ENCODE measurements at regions not wholly inside any gene's neighbourhood (a gene's known extent, or its start where the extent isn't known, plus 50 kb on each side); places are given as distances from the start of the nearest gene placed in this dataset.
"Not testable (repeated sequence)": the region's sequence is repeated elsewhere in the genome, so short reads cannot be mapped to it uniquely, and the experiment has no call there.

DNA sequence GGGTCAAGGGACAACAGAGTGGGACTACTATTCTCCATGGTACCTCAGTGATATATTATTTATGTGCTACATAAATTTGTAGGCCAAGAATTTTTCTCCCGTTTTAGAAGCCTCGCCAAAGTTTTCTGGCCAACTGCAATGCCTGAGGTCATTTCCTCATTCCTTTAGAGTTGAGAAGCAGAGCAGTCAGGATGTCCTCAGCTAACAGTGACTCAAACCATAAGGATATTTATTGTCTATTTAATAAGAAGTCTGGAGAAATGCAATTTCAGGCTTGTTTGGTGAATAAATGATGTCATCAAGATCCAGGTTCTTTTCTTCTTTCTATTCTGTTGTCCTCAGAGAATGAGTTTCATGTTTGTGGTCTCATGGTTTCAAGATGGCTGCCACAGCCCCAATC is 91.0 kb downstream of the ADCYAP1 start:
- DNase-seq (ENCODE audit: low read depth in 2 of 3, low spot score in 2 of 3): no peak

- no peak for DNase-seq (ENCODE audit: low read depth in 2 of 3, low spot score in 2 of 3)
Observed at GRCh38 chr18:997499-997898, 92.8 kb downstream of the ADCYAP1 start.

GRCh38 chr18:998936-999335 is 94.3 kb downstream of the ADCYAP1 start:
- no peak for DNase-seq (ENCODE audit: low read depth in 2 of 3, low spot score in 2 of 3)

- DNase-seq (ENCODE audit: low read depth in 2 of 3, low spot score in 2 of 3): no peak
Observed at GRCh38 chr18:1002653-1003178, 98.0 kb downstream of the ADCYAP1 start.

DNA sequence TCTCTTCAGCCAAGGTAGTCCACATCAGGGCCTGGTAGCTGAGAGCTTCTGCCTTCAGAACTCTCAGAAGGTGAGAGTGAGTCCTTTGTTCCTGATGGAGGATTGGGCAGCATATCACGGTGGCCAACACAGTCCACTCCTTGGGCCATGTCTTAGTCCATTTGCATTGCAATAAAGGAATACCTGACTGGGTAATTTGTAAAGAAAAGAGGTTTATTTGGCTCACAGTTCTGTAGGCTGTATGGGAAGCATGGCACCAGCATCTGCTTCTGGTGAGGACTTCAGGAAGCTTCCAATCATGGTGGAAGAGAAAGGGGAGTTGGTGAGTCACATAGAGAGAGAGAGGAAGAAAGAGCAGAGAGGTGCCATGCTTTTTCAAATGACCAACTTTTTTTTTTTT is 98.8 kb downstream of the ADCYAP1 start:
- DNase-seq (ENCODE audit: low read depth in 2 of 3, low spot score in 2 of 3): no peak

DNA sequence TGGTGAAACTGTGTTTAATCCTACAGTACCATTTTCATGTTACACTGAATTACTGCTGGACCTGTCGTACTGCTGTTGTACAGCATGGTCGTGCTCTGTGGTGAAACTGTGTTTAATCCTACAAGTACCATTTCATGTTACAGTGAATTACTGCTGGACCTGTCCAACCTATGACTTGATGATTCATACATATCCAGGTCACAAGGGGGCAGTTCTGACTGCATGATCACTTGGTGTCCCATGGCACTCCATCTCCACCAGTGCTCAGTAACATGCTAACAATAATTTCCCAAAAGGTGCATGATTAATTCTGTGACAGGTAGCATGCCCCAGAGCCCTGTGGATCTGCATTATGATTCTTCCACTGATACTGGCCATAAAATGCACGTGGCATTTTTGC is 101.6 kb downstream of the ADCYAP1 start:
- DNase-seq (ENCODE audit: low read depth in 2 of 3, low spot score in 2 of 3): no peak

GRCh38 chr18:1006965-1007364 is 102.3 kb downstream of the ADCYAP1 start:
- no peak for DNase-seq (ENCODE audit: low read depth in 2 of 3, low spot score in 2 of 3)

DNA sequence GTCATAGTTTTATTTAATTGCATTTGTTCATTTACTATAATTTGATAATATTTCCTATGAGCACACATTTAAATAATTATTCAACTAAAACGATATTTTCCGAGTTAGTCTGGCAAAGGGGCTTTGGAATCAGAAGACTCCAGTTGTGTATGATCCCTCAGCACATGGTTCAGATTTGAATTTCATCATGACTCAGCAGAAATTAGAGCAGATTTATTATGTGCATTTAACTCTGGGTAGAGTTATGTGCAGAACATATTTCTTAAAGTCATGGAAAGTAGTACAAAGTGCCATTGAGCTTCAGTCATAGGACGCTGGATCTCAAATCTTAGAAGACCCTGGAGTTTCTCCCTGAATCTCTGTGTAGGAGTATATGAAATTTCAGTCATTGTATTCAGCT is 106.7 kb downstream of the ADCYAP1 start:
- DNase-seq (ENCODE audit: low read depth in 2 of 3, low spot score in 2 of 3): no peak

DNA sequence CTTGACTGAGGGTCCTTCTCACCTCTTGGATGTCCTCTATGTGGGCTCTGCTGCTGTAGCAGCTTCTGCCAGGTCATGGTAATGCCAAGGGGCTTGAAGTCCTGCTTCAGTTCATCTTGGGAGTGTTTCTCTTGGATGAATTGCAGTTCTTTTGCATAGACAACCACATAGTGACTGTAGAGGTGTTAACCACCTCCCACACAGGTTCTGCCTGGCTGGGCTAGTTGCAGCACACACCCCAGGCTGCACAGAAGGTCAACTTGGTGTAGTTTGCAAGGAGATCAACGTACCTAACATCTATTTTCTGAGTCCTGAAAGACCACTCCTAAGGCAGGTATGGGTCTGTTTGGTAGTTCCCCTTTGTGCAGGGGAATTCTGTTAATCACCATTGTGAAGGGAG is 108.1 kb downstream of the ADCYAP1 start:
- DNase-seq (ENCODE audit: low read depth in 2 of 3, low spot score in 2 of 3): no peak

- DNase-seq (ENCODE audit: low read depth in 2 of 3, low spot score in 2 of 3): no peak
Observed at GRCh38 chr18:1013951-1014350, 109.3 kb downstream of the ADCYAP1 start.

DNA sequence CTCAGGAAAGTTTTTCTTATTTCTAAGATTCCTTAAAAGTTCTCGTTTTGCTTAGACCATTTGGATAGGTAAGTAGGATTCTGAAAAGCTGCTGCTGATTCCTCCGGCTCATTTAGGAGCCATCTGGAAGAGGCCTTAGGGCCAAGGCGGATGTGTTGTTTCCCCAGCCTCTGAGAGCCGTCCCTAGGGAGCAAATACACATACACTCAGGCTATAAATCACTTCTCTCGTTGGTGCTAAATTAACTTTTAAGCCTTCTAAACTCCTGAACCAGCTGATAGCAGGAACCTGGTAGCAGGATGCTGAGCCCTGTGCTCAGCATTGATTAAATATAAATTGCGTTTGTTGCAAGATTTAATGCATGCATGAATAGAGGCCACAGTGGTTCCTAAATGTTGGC is 109.8 kb downstream of the ADCYAP1 start:
- DNase-seq (ENCODE audit: low read depth in 2 of 3, low spot score in 2 of 3): no peak

DNA sequence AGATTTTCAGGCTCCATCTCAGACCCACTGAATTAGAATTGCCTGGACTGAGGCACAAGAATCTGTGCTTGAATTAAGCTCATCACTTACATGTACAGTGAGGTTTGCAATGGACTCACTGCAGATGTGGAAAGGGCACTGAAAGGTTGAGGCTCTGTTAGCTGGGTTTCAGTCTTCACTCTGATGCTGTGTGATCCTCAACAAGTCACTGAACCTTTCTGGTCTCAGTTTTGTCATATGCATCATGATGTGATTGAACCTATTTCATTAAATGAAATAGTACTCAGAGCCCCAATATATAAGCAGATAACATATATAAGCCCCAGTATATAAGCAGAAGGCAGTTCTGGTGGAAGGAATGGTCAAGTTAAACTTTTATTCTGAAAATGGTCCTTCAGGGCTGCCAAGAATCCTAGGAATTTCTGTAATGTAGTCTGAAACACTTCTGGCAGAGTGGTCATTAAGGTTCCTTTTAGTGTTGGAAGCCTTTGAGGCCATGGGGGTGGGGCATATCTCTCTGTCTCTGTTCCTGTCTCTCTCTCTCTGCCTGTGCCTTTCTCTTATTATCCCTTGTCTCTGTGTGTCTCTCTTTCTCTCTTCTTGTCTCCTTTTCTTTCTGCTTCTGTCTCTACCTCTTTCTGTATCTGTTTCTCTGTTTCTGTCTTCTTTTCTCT is 110.4 kb downstream of the ADCYAP1 start:
- DNase-seq (ENCODE audit: low read depth in 2 of 3, low spot score in 2 of 3): no peak

DNA sequence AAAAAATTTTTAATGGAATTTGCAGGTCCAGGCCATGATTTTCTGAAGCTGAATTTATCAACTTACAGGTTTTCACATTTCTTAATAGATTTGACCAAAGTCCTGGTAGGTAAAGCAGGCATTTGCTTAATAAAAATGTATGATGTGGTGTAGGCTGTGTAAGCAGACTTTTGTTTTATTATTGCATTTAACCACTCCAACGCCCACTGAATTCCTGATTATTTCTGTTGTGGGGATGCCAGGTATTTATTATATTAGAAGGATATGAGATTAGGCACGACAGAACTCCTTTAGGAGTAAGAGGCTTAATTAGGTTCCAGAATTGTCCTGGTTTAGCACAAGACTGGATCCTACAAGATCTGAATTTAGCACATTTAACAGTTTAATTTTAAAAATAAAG is 111.1 kb downstream of the ADCYAP1 start:
- no peak for DNase-seq (ENCODE audit: low read depth in 2 of 3, low spot score in 2 of 3)

DNA sequence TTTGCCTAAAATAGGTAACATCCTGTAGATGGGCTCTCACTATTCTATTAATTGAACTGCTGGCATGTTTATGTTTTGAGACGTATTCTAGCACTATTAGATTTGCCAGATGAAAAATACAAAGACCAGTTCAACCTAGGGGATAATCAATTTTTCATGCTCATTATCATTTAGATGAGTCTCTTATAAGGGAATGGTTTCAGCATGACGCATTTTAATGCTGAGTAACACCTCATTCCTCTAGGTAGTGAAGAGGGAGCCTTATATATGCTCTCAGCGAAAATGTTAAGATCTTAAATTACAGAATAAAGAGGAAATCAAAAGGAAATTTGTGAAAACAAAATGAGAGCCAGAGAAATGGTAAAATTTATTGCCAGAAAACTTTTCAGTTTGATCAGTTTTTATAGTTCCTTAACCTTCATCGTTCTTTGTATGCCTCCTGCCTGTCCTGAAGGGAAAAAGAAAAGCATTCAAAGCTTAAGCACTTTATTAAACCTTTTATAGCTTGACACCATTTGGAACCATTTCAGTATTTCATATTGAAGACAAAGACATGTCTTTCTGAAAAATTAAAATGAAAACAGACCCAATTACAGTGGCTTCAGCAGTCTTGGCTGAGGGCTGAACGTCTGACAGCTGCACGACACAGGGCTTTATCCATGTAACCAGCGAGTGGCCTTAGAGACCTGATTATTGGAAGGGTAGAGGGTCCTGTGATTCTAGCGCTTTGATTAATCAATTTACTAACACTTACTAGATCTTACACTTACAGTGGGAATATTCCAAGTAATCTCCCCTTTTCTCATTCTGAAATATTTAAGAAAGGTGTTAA is 112.8 kb downstream of the ADCYAP1 start:
- no peak for DNase-seq (ENCODE audit: low read depth in 2 of 3, low spot score in 2 of 3)

- DNase-seq (ENCODE audit: low read depth in 2 of 3, low spot score in 2 of 3): no peak
Observed at GRCh38 chr18:1018181-1018681, 113.6 kb downstream of the ADCYAP1 start.

GRCh38 chr18:1019191-1019590 is 114.5 kb downstream of the ADCYAP1 start:
- DNase-seq (ENCODE audit: low read depth in 2 of 3, low spot score in 2 of 3): no peak

DNA sequence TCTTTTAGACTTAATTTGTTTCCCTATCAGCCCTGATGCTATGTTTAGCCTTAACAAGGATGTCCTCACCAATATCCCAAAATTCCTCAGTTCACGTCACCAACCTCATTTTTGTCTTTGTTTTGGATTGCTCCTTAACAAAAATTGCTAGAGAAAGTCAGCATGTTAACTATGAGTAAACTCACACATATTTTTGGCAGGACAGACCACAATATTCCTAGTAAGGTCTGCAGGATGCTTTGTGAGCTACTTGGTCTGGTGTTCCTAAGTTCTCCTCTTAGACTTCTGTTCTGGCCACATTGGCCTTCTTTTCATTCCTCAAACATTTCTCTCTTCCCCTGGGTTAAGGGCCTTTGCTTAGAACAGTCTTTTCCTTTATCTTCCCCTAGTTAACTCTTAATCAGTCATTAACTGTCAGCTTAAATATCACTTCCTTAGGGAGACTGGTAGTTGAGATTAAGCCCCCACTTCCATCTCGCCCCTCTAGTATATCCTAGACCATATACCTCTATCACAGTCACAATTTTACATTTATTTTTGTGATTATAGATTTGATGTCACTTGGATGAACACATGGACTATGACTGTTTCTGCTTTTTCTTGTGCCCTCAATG is 116.2 kb downstream of the ADCYAP1 start:
- no peak for DNase-seq (ENCODE audit: low read depth in 2 of 3, low spot score in 2 of 3)

- DNase-seq (ENCODE audit: low read depth in 2 of 3, low spot score in 2 of 3): no peak
Observed at GRCh38 chr18:1026930-1027329, 122.3 kb downstream of the ADCYAP1 start.

DNA sequence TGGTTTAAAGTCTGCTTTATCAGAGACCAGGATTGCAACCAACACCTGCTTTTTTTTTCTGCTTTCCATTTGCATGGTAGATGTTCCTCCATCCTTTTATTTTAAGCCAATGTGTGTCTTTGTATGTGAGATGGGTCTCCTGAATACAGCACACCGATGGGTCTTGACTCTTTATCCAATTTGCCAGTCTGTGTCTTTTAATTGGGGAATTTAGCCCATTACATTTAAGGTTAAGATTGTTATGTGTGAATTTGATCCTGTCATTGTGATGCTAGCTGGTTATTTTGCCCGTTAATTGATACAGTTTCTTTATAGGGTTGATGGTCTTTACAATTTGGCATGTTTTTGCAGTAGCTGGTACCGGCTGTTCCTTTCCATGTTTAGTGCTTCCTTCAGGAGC is 128.4 kb downstream of the ADCYAP1 start:
- not testable (repeated sequence) for DNase-seq (ENCODE audit: low read depth in 2 of 3, low spot score in 2 of 3)

DNA sequence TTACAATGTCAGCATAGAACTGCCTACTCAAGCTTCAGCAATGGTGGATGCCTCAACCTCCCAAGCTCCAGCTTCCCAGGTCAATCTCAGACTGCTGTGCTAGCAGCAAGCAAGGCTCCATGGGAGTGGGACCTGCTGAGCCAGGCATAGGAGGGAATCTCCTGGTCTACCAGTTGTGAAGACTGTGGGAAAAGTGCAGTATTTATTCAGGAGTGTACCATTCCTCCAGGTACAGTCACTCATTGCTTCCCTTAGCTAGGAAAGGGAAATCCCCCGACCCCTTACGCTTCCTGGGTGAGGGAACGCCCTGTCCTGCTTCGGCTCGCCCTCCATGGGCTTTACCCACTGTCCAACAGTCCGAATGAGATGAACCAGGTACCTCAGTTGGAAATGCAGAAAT is 130.3 kb downstream of the ADCYAP1 start:
- no peak for DNase-seq (ENCODE audit: low read depth in 2 of 3, low spot score in 2 of 3)

DNA sequence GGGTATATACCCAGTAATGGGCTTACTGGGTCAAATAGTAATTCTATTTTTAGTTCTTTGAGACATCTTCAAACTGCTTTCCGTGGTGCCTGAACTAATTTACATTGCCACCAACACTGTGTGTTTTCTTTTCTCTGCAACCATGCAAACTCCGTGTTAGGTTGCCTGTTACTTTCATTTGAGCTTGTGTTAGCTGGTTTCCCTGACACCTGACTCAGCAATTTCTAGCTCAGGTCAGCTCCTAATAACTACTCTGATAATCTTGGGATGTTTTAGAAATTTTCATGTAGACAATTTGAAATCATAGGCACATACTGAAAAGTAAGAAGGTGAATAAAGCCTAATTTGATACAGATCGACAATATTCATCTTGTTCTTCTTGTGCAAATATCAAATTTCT is 132.3 kb downstream of the ADCYAP1 start:
- DNase-seq (ENCODE audit: low read depth in 2 of 3, low spot score in 2 of 3): no peak

DNA sequence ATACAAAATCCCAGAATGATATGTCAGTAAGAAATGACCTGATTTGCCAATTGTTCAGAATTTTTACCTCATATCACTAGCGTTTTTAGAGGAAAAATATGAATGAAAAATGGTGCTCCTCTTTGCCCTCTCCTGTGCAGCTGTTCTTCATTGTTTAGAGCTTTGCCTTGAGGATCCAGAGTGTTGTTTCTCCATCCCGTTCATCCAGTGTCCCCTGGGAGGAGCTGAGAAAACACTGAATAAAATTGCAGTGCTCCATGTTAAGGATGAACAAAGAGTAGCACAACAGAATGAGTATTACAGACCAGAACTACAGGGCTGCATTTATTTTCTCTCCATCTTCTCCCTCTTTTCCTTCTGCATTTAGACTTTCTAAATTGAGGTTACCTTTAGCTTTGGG is 133.1 kb downstream of the ADCYAP1 start:
- DNase-seq (ENCODE audit: low read depth in 2 of 3, low spot score in 2 of 3): no peak

Data from activated CD8-positive, alpha-beta memory T cell treated with anti-CD3 and anti-CD28 coated beads for 48 hours (primary cell).